ENCODE measurements at regions not wholly inside any gene's neighbourhood (a gene's known extent, or its start where the extent isn't known, plus 50 kb on each side); places are given as distances from the start of the nearest gene placed in this dataset.

GRCh38 chr3:94735354-94735753 is 672.5 kb downstream of the NSUN3 start:
- H3K27ac ChIP-seq: no peak overlapping the region
- TF ChIP-seq CTCF (conservative IDR thresholded peaks at IDR 0.05): no peak

DNA sequence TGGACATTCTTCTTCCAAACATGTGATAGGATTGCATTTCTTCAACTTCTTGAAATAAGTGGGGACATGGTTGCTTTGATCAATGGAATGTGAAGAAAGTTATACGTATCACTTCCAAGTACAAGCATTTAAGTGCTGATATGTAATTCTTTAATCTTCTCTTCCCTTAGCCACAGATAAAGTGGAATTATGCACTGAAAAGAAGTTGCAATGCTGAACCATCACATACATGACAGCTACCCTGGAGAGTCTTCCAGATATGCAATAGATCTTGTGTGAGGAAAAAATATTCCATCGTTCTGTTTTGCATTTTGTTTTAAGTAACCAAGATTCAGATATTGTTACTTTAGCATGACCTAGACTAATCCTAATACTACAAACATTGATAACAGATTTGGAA is 674.3 kb downstream of the NSUN3 start:
- TF ChIP-seq CTCF (conservative IDR thresholded peaks at IDR 0.05): no peak
- H3K27ac ChIP-seq: no peak overlapping the region

- TF ChIP-seq CTCF (conservative IDR thresholded peaks at IDR 0.05): no peak
- no peak overlapping the region for H3K27ac ChIP-seq
These were observed 676.6 kb downstream of the NSUN3 start for GRCh38 chr3:94739420-94739819.

- TF ChIP-seq CTCF (conservative IDR thresholded peaks at IDR 0.05): no peak
- H3K27ac ChIP-seq: no peak overlapping the region
These were observed 695.9 kb downstream of the NSUN3 start for GRCh38 chr3:94758751-94759150.

GRCh38 chr3:94772402-94772801 is 709.5 kb downstream of the NSUN3 start:
- no peak for TF ChIP-seq CTCF (conservative IDR thresholded peaks at IDR 0.05)
- no peak overlapping the region for H3K27ac ChIP-seq

- no peak for TF ChIP-seq CTCF (conservative IDR thresholded peaks at IDR 0.05)
- H3K27ac ChIP-seq: no peak overlapping the region
These were observed 712.9 kb downstream of the NSUN3 start for GRCh38 chr3:94775746-94776145.

DNA sequence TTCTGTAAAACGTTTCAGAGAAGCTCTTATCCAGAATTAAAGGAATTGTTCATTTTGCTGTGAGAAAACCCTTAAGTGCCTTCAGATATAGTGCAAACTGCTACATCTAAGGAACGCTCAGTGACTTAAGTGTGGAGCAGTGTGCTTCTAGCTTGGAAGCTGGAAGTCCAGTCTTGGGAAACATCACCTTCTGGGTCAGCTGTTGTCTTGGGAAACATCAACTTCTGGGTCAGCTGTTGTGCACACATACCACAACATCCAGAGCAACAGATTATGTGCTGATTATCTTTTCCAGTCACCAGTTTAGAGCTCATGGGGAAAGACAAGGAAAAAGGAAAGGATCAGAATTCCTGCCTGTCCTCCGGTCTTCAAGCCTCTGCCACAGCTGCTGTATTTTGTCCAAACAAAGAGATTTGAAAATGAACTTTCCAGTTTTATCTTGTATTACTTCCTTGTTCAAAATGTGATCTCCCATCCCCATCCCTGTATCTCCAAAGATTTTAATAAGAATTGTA is 713.6 kb downstream of the NSUN3 start:
- no peak overlapping the region for H3K27ac ChIP-seq
- no peak for TF ChIP-seq CTCF (conservative IDR thresholded peaks at IDR 0.05)
